DMS153 treated with DMSO at 0.1 percent for 48 hours (cell line): ENCODE measurements at regions not wholly inside any gene's neighbourhood (a gene's known extent, or its start where the extent isn't known, plus 50 kb on each side); places are given as distances from the start of the nearest gene placed in this dataset.

ENCODE experiments used
- DNase-seq: peaks from one replicate; lab custom pipeline; 2025; ENCODE audit not compliant: unreplicated experiment; lab: John Stamatoyannopoulos, UW

GRCh38 chr11:109735128-109735527 is 313.1 kb downstream of the C11orf87 start:
- DNase-seq = no peak

- DNase-seq = no peak
Measured at GRCh38 chr11:109739379-109739778, 317.4 kb downstream of the C11orf87 start.

GRCh38 chr11:109745996-109746625 is 324.1 kb downstream of the C11orf87 start:
- no peak for DNase-seq

GRCh38 chr11:109747839-109748238 is 325.8 kb downstream of the C11orf87 start:
- DNase-seq = no peak

GRCh38 chr11:109749476-109749875 is 327.5 kb downstream of the C11orf87 start:
- no peak for DNase-seq

- DNase-seq = no peak
Measured at GRCh38 chr11:109750964-109751363, 329.0 kb downstream of the C11orf87 start.

- no peak for DNase-seq
Measured at GRCh38 chr11:109752212-109752825, 330.3 kb downstream of the C11orf87 start.

- no peak for DNase-seq
Measured at GRCh38 chr11:109756521-109756920, 334.5 kb downstream of the C11orf87 start.

GRCh38 chr11:109756951-109757350 is 335.0 kb downstream of the C11orf87 start:
- no peak for DNase-seq

GRCh38 chr11:109762546-109762945 is 330.6 kb upstream of the ZC3H12C start:
- no peak for DNase-seq

GRCh38 chr11:109765709-109766311 is 327.4 kb upstream of the ZC3H12C start:
- DNase-seq = no peak

- no peak for DNase-seq
Measured at GRCh38 chr11:109769858-109770257, 323.3 kb upstream of the ZC3H12C start.

GRCh38 chr11:109770323-109770722 is 322.9 kb upstream of the ZC3H12C start:
- no peak for DNase-seq

GRCh38 chr11:109772892-109773291 is 320.3 kb upstream of the ZC3H12C start:
- DNase-seq = peak; percentile 17

- no peak for DNase-seq
Measured at GRCh38 chr11:109775686-109776085, 317.5 kb upstream of the ZC3H12C start.

- no peak for DNase-seq
Measured at GRCh38 chr11:109783014-109783413, 310.2 kb upstream of the ZC3H12C start.

GRCh38 chr11:109783840-109784239 is 309.4 kb upstream of the ZC3H12C start:
- DNase-seq = no peak

GRCh38 chr11:109784536-109784935 is 308.7 kb upstream of the ZC3H12C start:
- no peak for DNase-seq

GRCh38 chr11:109785198-109785597 is 308.0 kb upstream of the ZC3H12C start:
- DNase-seq = no peak

- no peak for DNase-seq
Measured at GRCh38 chr11:109785714-109786113, 307.5 kb upstream of the ZC3H12C start.

GRCh38 chr11:109788948-109789490 is 304.2 kb upstream of the ZC3H12C start:
- no peak for DNase-seq

- DNase-seq = no peak
Measured at GRCh38 chr11:109789901-109790300, 303.3 kb upstream of the ZC3H12C start.
